ENCODE measurements at regions not wholly inside any gene's neighbourhood (a gene's known extent, or its start where the extent isn't known, plus 50 kb on each side); places are given as distances from the start of the nearest gene placed in this dataset.
A peak's percentile ranks its signal among the peaks of the same experiment; 100 is the strongest.

DNA sequence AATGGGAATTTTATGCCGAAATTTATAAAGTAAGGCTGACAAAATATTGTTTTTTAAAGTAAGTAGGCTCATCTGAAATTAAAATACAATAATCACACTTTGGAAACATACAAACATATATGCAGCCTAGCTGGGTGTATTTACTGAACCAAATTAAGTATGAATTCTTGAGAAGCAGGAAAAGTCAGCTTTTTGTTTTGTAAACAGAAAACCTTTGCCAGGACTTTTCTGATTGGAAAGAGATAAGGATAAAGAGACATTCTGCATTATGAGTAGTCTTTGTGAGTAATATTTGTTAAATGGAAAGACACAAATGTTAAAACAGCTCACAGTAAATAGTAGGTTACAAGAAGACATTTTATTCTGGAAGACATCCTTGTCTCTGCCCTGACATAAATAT is 1380.8 kb downstream of the GRIK2 start:
- no peak for TF ChIP-seq TAF1 (IDR thresholded peaks at IDR 0.05; ENCODE audit: low read depth)
- TF ChIP-seq MAX (IDR thresholded peaks at IDR 0.05): no peak
- no peak for TF ChIP-seq CEBPB (IDR thresholded peaks at IDR 0.05)
- TF ChIP-seq, protein P1, sequence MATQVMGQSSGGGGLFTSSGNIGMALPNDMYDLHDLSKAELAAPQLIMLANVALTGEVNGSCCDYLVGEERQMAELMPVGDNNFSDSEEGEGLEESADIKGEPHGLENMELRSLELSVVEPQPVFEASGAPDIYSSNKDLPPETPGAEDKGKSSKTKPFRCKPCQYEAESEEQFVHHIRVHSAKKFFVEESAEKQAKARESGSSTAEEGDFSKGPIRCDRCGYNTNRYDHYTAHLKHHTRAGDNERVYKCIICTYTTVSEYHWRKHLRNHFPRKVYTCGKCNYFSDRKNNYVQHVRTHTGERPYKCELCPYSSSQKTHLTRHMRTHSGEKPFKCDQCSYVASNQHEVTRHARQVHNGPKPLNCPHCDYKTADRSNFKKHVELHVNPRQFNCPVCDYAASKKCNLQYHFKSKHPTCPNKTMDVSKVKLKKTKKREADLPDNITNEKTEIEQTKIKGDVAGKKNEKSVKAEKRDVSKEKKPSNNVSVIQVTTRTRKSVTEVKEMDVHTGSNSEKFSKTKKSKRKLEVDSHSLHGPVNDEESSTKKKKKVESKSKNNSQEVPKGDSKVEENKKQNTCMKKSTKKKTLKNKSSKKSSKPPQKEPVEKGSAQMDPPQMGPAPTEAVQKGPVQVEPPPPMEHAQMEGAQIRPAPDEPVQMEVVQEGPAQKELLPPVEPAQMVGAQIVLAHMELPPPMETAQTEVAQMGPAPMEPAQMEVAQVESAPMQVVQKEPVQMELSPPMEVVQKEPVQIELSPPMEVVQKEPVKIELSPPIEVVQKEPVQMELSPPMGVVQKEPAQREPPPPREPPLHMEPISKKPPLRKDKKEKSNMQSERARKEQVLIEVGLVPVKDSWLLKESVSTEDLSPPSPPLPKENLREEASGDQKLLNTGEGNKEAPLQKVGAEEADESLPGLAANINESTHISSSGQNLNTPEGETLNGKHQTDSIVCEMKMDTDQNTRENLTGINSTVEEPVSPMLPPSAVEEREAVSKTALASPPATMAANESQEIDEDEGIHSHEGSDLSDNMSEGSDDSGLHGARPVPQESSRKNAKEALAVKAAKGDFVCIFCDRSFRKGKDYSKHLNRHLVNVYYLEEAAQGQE (IDR thresholded peaks at IDR 0.05; ENCODE audit: low read depth): no peak
- no peak for TF ChIP-seq FOXM1 (IDR thresholded peaks at IDR 0.05; ENCODE audit: borderline replicate concordance, low read depth)
- TF ChIP-seq YY1 (IDR thresholded peaks at IDR 0.05; ENCODE audit: low read depth): no peak
- TF ChIP-seq CREB1 (IDR thresholded peaks at IDR 0.05; ENCODE audit: low read depth): no peak
- TF ChIP-seq, protein P2, sequence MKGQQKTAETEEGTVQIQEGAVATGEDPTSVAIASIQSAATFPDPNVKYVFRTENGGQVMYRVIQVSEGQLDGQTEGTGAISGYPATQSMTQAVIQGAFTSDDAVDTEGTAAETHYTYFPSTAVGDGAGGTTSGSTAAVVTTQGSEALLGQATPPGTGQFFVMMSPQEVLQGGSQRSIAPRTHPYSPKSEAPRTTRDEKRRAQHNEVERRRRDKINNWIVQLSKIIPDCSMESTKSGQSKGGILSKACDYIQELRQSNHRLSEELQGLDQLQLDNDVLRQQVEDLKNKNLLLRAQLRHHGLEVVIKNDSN (IDR thresholded peaks at IDR 0.05): no peak
- TF ChIP-seq RAD21 (IDR thresholded peaks at IDR 0.05; ENCODE audit: low read depth): no peak
- TF ChIP-seq ZBTB7A (IDR thresholded peaks at IDR 0.05; ENCODE audit: low read depth): no peak
- TF ChIP-seq EP300 (IDR thresholded peaks at IDR 0.05; ENCODE audit: borderline replicate concordance): no peak
- no peak for TF ChIP-seq EGR1 (IDR thresholded peaks at IDR 0.05)
- no peak for TF ChIP-seq TCF12 (IDR thresholded peaks at IDR 0.05; ENCODE audit: low read depth)
- no peak for TF ChIP-seq NFIC (IDR thresholded peaks at IDR 0.05)
- TF ChIP-seq TEAD4 (IDR thresholded peaks at IDR 0.05): no peak

- TF ChIP-seq RAD21 (IDR thresholded peaks at IDR 0.05; ENCODE audit: low read depth): no peak
- no peak for TF ChIP-seq CEBPB (IDR thresholded peaks at IDR 0.05)
- no peak for TF ChIP-seq FOXM1 (IDR thresholded peaks at IDR 0.05; ENCODE audit: borderline replicate concordance, low read depth)
- TF ChIP-seq YY1 (IDR thresholded peaks at IDR 0.05; ENCODE audit: low read depth): no peak
- no peak for TF ChIP-seq EP300 (IDR thresholded peaks at IDR 0.05; ENCODE audit: borderline replicate concordance)
- no peak for TF ChIP-seq CREB1 (IDR thresholded peaks at IDR 0.05; ENCODE audit: low read depth)
- TF ChIP-seq, protein P2 (IDR thresholded peaks at IDR 0.05): no peak
- no peak for TF ChIP-seq TCF12 (IDR thresholded peaks at IDR 0.05; ENCODE audit: low read depth)
- no peak for TF ChIP-seq MAX (IDR thresholded peaks at IDR 0.05)
- TF ChIP-seq EGR1 (IDR thresholded peaks at IDR 0.05): no peak
These were observed 1380.1 kb downstream of the GRIK2 start for GRCh38 chr6:102773636-102774035.

DNA sequence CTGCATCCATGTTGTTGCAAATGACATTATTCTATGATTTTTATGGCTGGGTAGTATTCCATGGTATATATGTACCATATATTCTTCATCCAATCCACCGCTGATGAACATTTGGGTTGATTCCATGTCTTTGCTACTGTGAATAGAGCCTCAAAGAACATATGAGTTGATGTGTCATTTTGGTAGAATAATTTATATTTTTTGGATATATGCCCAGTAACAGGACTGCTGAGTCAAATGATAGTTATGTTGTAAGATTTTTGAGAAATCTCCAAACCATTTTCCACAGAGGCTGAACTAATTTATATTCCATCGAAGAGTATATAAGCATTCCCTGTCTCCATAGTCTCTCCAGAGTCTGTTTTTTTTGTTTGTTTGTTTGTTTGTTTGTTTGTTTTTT is 1373.5 kb downstream of the GRIK2 start:
- TF ChIP-seq ZBTB7A (IDR thresholded peaks at IDR 0.05; ENCODE audit: low read depth): no peak
- TF ChIP-seq MAX (IDR thresholded peaks at IDR 0.05): no peak
- no peak for TF ChIP-seq CREB1 (IDR thresholded peaks at IDR 0.05; ENCODE audit: low read depth)
- TF ChIP-seq TCF12 (IDR thresholded peaks at IDR 0.05; ENCODE audit: low read depth): no peak
- peak; percentile 38 for TF ChIP-seq NFIC (IDR thresholded peaks at IDR 0.05)

DNA sequence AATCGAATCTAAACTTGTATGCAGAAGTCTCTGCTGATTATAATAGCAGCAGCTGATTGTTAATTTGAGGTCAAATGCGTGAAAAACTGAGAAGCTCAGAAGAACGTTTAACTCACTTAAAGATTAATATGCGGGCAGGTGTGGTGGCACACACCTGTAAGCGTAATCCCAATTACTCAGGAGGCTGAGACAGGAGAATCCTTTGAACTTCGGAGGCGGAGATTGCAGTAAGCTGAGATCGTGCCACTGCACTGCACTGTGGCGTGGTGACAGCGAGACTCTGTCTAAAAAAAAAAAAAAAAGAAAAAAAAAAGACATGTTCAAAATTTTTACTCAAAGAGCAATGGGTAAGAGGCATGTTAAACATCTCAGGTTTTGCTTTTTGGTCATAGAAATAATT is 1370.8 kb downstream of the GRIK2 start:
- no peak for TF ChIP-seq CEBPB (IDR thresholded peaks at IDR 0.05)
- TF ChIP-seq YY1 (IDR thresholded peaks at IDR 0.05; ENCODE audit: low read depth): no peak
- no peak for TF ChIP-seq TEAD4 (IDR thresholded peaks at IDR 0.05)
- TF ChIP-seq, protein P1 (IDR thresholded peaks at IDR 0.05; ENCODE audit: low read depth): no peak
- no peak for TF ChIP-seq NFIC (IDR thresholded peaks at IDR 0.05)

DNA sequence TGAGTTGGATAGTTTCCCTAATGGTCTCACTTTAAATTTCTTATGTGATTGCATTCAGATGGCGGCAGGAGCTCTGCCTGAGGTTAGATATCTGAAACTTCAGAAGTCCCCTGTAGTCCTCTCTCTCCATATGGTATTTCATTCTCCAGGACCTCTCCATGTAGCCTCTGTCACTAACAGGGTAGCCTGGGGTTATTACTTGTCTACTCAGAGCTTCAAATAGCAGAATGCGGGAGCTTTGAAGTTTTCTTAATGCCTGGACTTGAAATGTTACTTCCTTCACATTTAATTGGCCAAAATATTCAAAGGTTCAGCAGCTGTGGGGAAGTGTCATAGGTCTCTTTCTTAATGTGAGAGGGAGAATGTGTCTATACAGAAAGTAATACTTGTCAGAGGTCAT is 1370.4 kb downstream of the GRIK2 start:
- no peak for TF ChIP-seq EP300 (IDR thresholded peaks at IDR 0.05; ENCODE audit: borderline replicate concordance)
- TF ChIP-seq CEBPB (IDR thresholded peaks at IDR 0.05): no peak
- TF ChIP-seq EGR1 (IDR thresholded peaks at IDR 0.05): no peak
- TF ChIP-seq, protein P2 (IDR thresholded peaks at IDR 0.05): no peak
- no peak for TF ChIP-seq TEAD4 (IDR thresholded peaks at IDR 0.05)
- no peak for TF ChIP-seq RAD21 (IDR thresholded peaks at IDR 0.05; ENCODE audit: low read depth)
- no peak for TF ChIP-seq TCF12 (IDR thresholded peaks at IDR 0.05; ENCODE audit: low read depth)
- no peak for TF ChIP-seq FOXM1 (IDR thresholded peaks at IDR 0.05; ENCODE audit: borderline replicate concordance, low read depth)
- no peak for TF ChIP-seq NFIC (IDR thresholded peaks at IDR 0.05)
- no peak for TF ChIP-seq ZBTB7A (IDR thresholded peaks at IDR 0.05; ENCODE audit: low read depth)
- TF ChIP-seq CREB1 (IDR thresholded peaks at IDR 0.05; ENCODE audit: low read depth): no peak
- TF ChIP-seq, protein P1 (IDR thresholded peaks at IDR 0.05; ENCODE audit: low read depth): no peak
- no peak for TF ChIP-seq MAX (IDR thresholded peaks at IDR 0.05)
- no peak for TF ChIP-seq YY1 (IDR thresholded peaks at IDR 0.05; ENCODE audit: low read depth)
- TF ChIP-seq TAF1 (IDR thresholded peaks at IDR 0.05; ENCODE audit: low read depth): no peak

Data from Ishikawa (cell line).